CD4-positive, alpha-beta memory T cell (primary cell): ENCODE measurements at regions not wholly inside any gene's neighbourhood (a gene's known extent, or its start where the extent isn't known, plus 50 kb on each side); places are given as distances from the start of the nearest gene placed in this dataset.

Source experiments
- CTCF ChIA-PET: fragments of 350-600 bp; sonication (Branson Sonifier 250); formaldehyde crosslinking; loops from one replicate; lab custom pipeline; 2021; ENCODE audit warnings: inconsistent platforms; ENCODE audit not compliant: partially characterized antibody; lab: Charles Lee
- POLR2A ChIA-PET: fragments of 350-600 bp; sonication (Branson Sonifier 250); formaldehyde crosslinking; loops from one replicate; lab custom pipeline; 2021; ENCODE audit not compliant: partially characterized antibody; lab: Charles Lee
- DNase-seq, 5 donors: peaks; one replicate each; pipeline versions ENCODE4 v3.0.0 to v3.0.0-alpha.2; 2020 to 2022; ENCODE audit warnings: mixed read lengths in 1 of 5
- H3K27ac ChIP-seq: one replicate; pipeline ENCODE4 v1.7.0; 2013; ENCODE audit warnings: low read depth, low read length
- H3K27me3 ChIP-seq: 2 replicates; pipeline ENCODE4 v1.7.0; 2013; ENCODE audit warnings: mild to moderate bottlenecking, low read length, moderate library complexity; ENCODE audit not compliant: insufficient read depth
- H3K36me3 ChIP-seq: 2 replicates; pipeline ENCODE4 v1.7.0; 2013; ENCODE audit warnings: mild to moderate bottlenecking, low read length, moderate library complexity; ENCODE audit not compliant: insufficient read depth
- H3K4me1 ChIP-seq: 2 replicates; pipeline ENCODE4 v1.7.0; 2013; ENCODE audit warnings: mild to moderate bottlenecking, low read length, moderate library complexity; ENCODE audit not compliant: insufficient read depth
- H3K4me3 ChIP-seq, 2 donors: one replicate each; pipeline ENCODE4 v1.7.0; 2013; ENCODE audit warnings: low read length in 2 of 2, mild to moderate bottlenecking in 1 of 2
- H3K9me3 ChIP-seq, 2 donors: one replicate each; pipeline ENCODE4 v1.7.0; 2013; ENCODE audit warnings: low read length in 2 of 2, control low read depth in 1 of 2; ENCODE audit not compliant: control insufficient read depth in 1 of 2
- H3K27ac Mint-ChIP-seq, 7 donors: one replicate each; pipeline ENCODE4 v1.8.0; 2020 to 2021; ENCODE audit warnings: mixed read lengths in 7 of 7, mild to moderate bottlenecking in 6 of 7, inconsistent platforms in 3 of 7, moderate library complexity in 3 of 7
- H3K27me3 Mint-ChIP-seq, 2 donors: one replicate each; pipeline ENCODE4 v1.8.0; 2020 to 2021; ENCODE audit warnings: mixed read lengths in 2 of 2
- H3K36me3 Mint-ChIP-seq, 2 donors: one replicate each; pipeline ENCODE4 v1.8.0; 2020 to 2021; ENCODE audit warnings: mixed read lengths in 2 of 2, inconsistent platforms in 1 of 2, mild to moderate bottlenecking in 1 of 2
- H3K4me1 Mint-ChIP-seq, 4 donors: one replicate each; pipeline ENCODE4 v1.8.0; 2020 to 2021; ENCODE audit warnings: mixed read lengths in 4 of 4, mild to moderate bottlenecking in 1 of 4
- H3K4me3 Mint-ChIP-seq, 8 donors: one replicate each; pipeline ENCODE4 v1.8.0; 2020 to 2021; ENCODE audit warnings: mixed read lengths in 8 of 8, mild to moderate bottlenecking in 7 of 8, moderate library complexity in 6 of 8, inconsistent platforms in 3 of 8
- H3K9me3 Mint-ChIP-seq, 8 donors: one replicate each; pipeline ENCODE4 v1.8.0; 2020 to 2021; ENCODE audit warnings: mixed read lengths in 8 of 8, mild to moderate bottlenecking in 5 of 8, inconsistent platforms in 3 of 8, moderate library complexity in 1 of 8
- intact Hi-C: fragments of 100-400 bp; cut with micrococcal nuclease; formaldehyde crosslinking; loops from one replicate; pipeline ENCODE4 v1.15.1; 2023

DNA sequence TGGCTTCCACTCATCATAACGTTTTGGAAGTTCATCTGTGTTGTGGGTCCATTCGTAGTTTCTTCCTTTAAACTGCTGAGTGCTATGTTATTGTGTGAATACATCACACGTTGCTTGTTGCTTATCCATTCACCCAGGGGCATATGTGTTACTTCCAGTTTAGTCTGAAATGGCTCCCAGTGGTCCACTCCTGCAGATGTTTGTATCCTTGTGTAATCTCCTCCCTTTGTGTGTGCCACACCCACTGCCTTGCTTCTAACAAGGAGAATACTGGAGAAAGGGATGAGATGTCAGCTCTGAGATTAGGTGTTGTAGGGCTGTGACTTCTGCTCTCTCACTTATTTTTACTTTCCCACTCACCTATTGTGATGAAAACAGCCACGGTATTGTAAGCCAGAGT is 239.1 kb upstream of the HABP2 start:
- Mint-ChIP-seq H3K36me3 (no peaks in the 10 kb centered on the region), H3K9me3 (peaks cover 0 to 11% (median 5%) of the 10 kb centered on the region in 8 donors), H3K27ac (no peak overlapping the region), H3K4me1 (no peaks in the 10 kb centered on the region), H3K27me3 (peaks cover 0 to 4% of the 10 kb centered on the region in 2 donors), H3K4me3 (no peak overlapping the region)
- DNase-seq: no peak
- ChIA-PET POLR2A (no interaction called here), CTCF (no interaction called here)
- intact Hi-C loops: no loop called here
- no peaks in the 10 kb centered on the region for H3K4me1 ChIP-seq
- no peaks in the 10 kb centered on the region for H3K36me3 ChIP-seq
- H3K27ac ChIP-seq: no peak overlapping the region
- H3K27me3 ChIP-seq: no peaks in the 10 kb centered on the region
- no peaks in the 10 kb centered on the region for H3K9me3 ChIP-seq
- H3K4me3 ChIP-seq: no peak overlapping the region

DNA sequence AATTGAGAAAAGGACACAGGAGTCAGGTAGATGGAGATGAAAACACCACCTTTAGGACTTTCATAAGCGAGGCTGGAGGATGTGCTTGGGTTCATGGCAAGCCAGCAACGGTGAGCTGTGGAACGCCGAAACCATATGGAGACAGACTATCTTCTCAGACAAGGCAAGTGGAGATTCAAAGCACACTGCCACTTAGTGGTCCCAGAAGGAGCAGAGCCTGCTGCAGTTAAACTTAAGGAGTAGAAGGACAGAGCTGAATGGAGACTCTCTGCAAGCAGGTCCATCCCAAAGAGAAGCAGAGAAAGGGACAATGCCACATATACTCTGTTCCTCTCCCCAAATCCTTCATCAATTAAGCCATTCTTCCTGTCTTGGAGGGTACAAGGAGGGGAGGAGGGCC is 236.3 kb upstream of the HABP2 start:
- Histone ChIP-seq H3K9me3 (no peaks in the 10 kb centered on the region), H3K4me1 (no peaks in the 10 kb centered on the region)
- no peaks in the 10 kb centered on the region for H3K4me1 Mint-ChIP-seq

DNA sequence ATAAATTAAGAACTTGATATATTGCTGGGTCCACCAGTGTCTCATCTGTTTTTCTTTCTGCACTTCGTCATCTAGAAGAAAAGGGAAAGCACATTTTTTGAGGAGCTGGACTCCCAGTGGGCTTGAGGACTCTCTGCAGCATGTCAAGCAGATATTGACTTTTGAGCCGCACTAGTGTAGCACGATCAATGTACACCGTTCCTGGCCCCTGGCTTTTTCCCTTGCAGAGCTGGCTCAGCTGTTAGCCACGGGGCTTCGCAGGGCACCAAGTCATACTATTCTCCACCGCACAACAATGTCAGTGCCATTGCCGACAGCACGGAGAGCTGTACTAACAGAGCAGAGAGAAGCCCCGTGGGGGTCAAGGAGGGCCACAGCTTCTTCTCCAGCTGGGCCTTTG is 235.4 kb upstream of the HABP2 start:
- DNase-seq: no peak
- Histone ChIP-seq H3K36me3 (no peaks in the 10 kb centered on the region), H3K4me3 (no peak overlapping the region), H3K9me3 (no peaks in the 10 kb centered on the region), H3K4me1 (no peaks in the 10 kb centered on the region), H3K27ac (no peak overlapping the region), H3K27me3 (no peaks in the 10 kb centered on the region)
- H3K36me3 Mint-ChIP-seq: no peaks in the 10 kb centered on the region
- no peaks in the 10 kb centered on the region for H3K4me1 Mint-ChIP-seq
- CTCF ChIA-PET: no interaction called here
- peaks cover 0 to 9% of the 10 kb centered on the region in 2 donors for H3K27me3 Mint-ChIP-seq
- peaks cover 2 to 11% (median 5%) of the 10 kb centered on the region in 8 donors for H3K9me3 Mint-ChIP-seq
- no peak overlapping the region for H3K4me3 Mint-ChIP-seq
- POLR2A ChIA-PET: no interaction called here
- intact Hi-C loops: no loop called here
- no peak overlapping the region for H3K27ac Mint-ChIP-seq

More for the DNA sequence above, 236.3 kb upstream of the HABP2 start:
- intact Hi-C loops: no loop called here
- H3K36me3 Mint-ChIP-seq: no peaks in the 10 kb centered on the region
- no peak for DNase-seq
- Histone ChIP-seq H3K4me3 (no peak overlapping the region), H3K36me3 (no peaks in the 10 kb centered on the region), H3K27me3 (no peaks in the 10 kb centered on the region), H3K27ac (no peak overlapping the region)
- H3K27me3 Mint-ChIP-seq: peaks cover 0 to 5% of the 10 kb centered on the region in 2 donors
- ChIA-PET CTCF (no interaction called here), POLR2A (no interaction called here)
- H3K27ac Mint-ChIP-seq: no peak overlapping the region
- H3K4me3 Mint-ChIP-seq: no peak overlapping the region
- H3K9me3 Mint-ChIP-seq: peaks cover 2 to 11% (median 5%) of the 10 kb centered on the region in 8 donors

DNA sequence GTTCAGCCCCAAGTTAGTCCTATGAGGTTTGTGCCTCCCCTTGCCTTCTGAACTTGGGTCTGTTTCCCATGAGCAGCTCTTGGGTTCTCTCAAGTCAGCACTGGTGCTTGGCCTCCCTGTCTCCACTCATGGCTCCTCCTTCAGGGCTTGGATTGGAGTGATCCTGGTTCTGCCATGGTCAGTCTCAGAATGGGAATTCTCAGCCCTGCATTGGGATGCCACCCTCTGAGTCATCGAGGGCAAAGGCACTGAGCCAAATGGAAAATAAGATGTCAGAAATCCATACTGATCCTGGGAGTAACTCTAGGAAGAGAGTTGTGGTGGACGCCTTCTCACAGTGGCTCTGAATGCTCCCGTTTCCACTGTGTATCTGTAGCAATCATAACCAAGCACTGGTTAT is 233.4 kb upstream of the HABP2 start:
- no peaks in the 10 kb centered on the region for H3K4me1 ChIP-seq
- no peak for DNase-seq
- no peak overlapping the region for H3K27ac ChIP-seq
- Mint-ChIP-seq H3K4me1 (no peaks in the 10 kb centered on the region), H3K36me3 (no peaks in the 10 kb centered on the region), H3K27me3 (peaks cover 0 to 11% of the 10 kb centered on the region in 2 donors), H3K4me3 (no peak overlapping the region), H3K9me3 (peaks cover 2 to 11% (median 4%) of the 10 kb centered on the region in 8 donors), H3K27ac (no peak overlapping the region)
- no peak overlapping the region for H3K4me3 ChIP-seq
- POLR2A ChIA-PET: no interaction called here
- H3K27me3 ChIP-seq: no peaks in the 10 kb centered on the region
- no peaks in the 10 kb centered on the region for H3K36me3 ChIP-seq
- H3K9me3 ChIP-seq: no peaks in the 10 kb centered on the region
- intact Hi-C loops: no loop called here
- CTCF ChIA-PET: interaction anchor here (1.1 kb wide), 1 partner anchor 14 kb away, joined by 3 read pairs; no protein-coding TSS in a partner anchor

DNA sequence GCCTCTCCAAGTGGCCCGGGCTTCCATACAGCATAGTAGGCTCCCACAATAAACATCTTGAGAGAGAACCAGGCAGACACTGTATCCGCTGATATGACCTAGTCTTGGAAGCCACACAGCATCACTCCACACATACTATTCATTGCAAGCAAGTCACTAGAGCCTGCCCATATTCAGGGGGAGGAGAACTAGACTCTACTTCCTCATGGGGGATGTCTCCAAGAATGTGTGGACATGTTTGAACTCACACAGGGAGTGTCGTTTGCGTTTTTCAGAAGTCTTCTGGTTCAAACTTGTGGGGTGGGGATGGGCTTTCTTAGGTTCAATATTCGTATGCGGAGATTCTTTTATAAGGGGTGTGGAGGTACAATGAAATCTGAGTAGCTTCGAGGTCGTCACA is 232.6 kb upstream of the HABP2 start:
- no peak overlapping the region for H3K27ac Mint-ChIP-seq
- POLR2A ChIA-PET: no interaction called here
- H3K4me1 Mint-ChIP-seq: no peaks in the 10 kb centered on the region
- CTCF ChIA-PET: no interaction called here
- no peak for DNase-seq
- Histone ChIP-seq H3K4me1 (no peaks in the 10 kb centered on the region), H3K27me3 (no peaks in the 10 kb centered on the region), H3K27ac (no peak overlapping the region), H3K4me3 (no peak overlapping the region), H3K36me3 (no peaks in the 10 kb centered on the region), H3K9me3 (no peaks in the 10 kb centered on the region)
- H3K36me3 Mint-ChIP-seq: no peaks in the 10 kb centered on the region
- peaks cover 0 to 11% of the 10 kb centered on the region in 2 donors for H3K27me3 Mint-ChIP-seq
- intact Hi-C loops: no loop called here
- H3K4me3 Mint-ChIP-seq: no peak overlapping the region
- H3K9me3 Mint-ChIP-seq: peaks cover 2 to 9% (median 4%) of the 10 kb centered on the region in 8 donors

DNA sequence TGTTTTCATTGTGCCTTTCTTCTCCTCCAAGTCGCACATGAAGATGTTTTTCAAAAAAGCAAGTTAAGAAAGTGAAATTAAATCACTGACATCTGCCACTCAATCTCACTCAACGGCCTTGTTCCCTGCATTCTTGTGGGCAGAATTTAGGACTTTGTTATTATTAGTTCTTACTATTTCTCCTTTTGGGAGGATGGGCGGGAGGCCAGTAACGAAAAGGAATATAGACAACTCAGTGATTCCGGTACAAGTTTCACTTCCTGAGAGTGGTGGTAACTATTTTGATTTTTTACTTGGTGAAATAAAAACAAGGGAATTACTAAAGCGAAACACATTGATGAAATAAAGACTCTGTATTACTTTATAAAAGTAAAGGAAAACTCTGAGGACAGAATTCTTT is 231.9 kb upstream of the HABP2 start:
- Histone ChIP-seq H3K9me3 (no peaks in the 10 kb centered on the region), H3K27me3 (no peaks in the 10 kb centered on the region), H3K4me1 (no peaks in the 10 kb centered on the region), H3K27ac (no peak overlapping the region), H3K4me3 (no peak overlapping the region), H3K36me3 (no peaks in the 10 kb centered on the region)
- Mint-ChIP-seq H3K4me3 (no peak overlapping the region), H3K9me3 (peaks cover 2 to 9% (median 4%) of the 10 kb centered on the region in 8 donors), H3K27ac (no peak overlapping the region), H3K27me3 (peaks cover 0 to 11% of the 10 kb centered on the region in 2 donors), H3K4me1 (no peaks in the 10 kb centered on the region), H3K36me3 (no peaks in the 10 kb centered on the region)
- DNase-seq: no peak
- POLR2A ChIA-PET: no interaction called here
- intact Hi-C loops: no loop called here
- CTCF ChIA-PET: no interaction called here

DNA sequence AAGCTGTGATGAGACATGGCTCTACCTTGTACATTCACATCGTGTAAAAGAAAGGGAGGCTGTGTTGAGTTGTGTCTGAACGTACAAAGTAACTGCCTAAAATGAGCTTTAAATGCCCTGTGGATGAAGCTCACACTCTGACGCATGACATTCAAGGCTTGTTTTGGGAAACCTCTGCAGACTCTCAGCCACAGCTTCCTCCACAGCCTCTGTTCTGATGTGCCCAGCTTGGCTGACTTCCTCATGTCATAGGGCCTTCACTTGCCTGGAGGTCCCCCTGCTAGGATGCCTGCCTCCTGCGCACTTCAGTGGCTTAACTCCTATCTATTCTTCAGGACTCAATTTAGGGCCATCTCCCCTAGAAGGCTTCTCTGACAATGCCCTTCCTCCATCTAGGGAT is 230.0 kb upstream of the HABP2 start:
- H3K27me3 ChIP-seq: no peaks in the 10 kb centered on the region
- H3K4me3 ChIP-seq: no peak overlapping the region
- POLR2A ChIA-PET: no interaction called here
- Mint-ChIP-seq H3K4me1 (no peaks in the 10 kb centered on the region), H3K4me3 (no peak overlapping the region), H3K27me3 (peaks cover 0 to 11% of the 10 kb centered on the region in 2 donors), H3K36me3 (no peaks in the 10 kb centered on the region), H3K27ac (no peak overlapping the region), H3K9me3 (peaks cover 0 to 4% (median 2%) of the 10 kb centered on the region in 8 donors)
- no peak for DNase-seq
- no peaks in the 10 kb centered on the region for H3K36me3 ChIP-seq
- intact Hi-C loops: no loop called here
- no peaks in the 10 kb centered on the region for H3K4me1 ChIP-seq
- no peak overlapping the region for H3K27ac ChIP-seq
- no peaks in the 10 kb centered on the region for H3K9me3 ChIP-seq
- CTCF ChIA-PET: no interaction called here

DNA sequence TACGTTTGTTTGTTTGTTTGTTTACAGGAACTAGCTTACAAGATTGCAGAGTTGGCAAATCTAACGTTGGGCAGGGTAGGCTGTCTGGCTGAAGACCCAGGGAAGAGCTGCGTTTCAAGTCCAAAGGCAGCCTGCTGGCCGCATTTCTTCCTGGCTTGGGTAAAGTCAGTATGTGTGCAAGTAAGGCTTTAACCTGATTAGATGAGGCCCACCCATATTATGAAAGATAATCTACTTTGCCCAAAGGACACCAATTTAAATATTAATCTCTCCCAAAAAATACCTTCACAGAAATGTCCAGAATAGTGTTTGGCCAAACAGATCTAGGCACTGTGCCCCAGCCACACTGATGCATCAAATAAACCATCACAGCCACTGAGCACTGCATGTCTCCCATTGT is 228.9 kb upstream of the HABP2 start:
- intact Hi-C loops: no loop called here
- Mint-ChIP-seq H3K27ac (no peak overlapping the region), H3K36me3 (no peaks in the 10 kb centered on the region), H3K4me1 (no peaks in the 10 kb centered on the region), H3K27me3 (peaks cover under 1 to 7% of the 10 kb centered on the region in 2 donors), H3K4me3 (no peak overlapping the region), H3K9me3 (peaks cover 0 to 2% (median 0%) of the 10 kb centered on the region in 8 donors)
- H3K27ac ChIP-seq: no peak overlapping the region
- H3K4me1 ChIP-seq: no peaks in the 10 kb centered on the region
- H3K27me3 ChIP-seq: no peaks in the 10 kb centered on the region
- no peak overlapping the region for H3K4me3 ChIP-seq
- no peaks in the 10 kb centered on the region for H3K36me3 ChIP-seq
- no peaks in the 10 kb centered on the region for H3K9me3 ChIP-seq
- ChIA-PET POLR2A (no interaction called here), CTCF (no interaction called here)
- DNase-seq: no peak
